ENCODE measurements at regions not wholly inside any gene's neighbourhood (a gene's known extent, or its start where the extent isn't known, plus 50 kb on each side); places are given as distances from the start of the nearest gene placed in this dataset.

- Histone ChIP-seq H3K23ac (ENCODE audit: low read depth, low read length) (no peak overlapping the region), H3K27me3 (ENCODE audit: control insufficient read depth, insufficient read depth, low read length) (no peaks in the 10 kb centered on the region), H4K20me1 (ENCODE audit: insufficient read depth, low read length) (no peaks in the 10 kb centered on the region), H2BK5ac (ENCODE audit: low read depth, low read length, poor library complexity, severe bottlenecking) (no peak overlapping the region), H3K27ac (ENCODE audit: insufficient read depth, low read length) (no peak overlapping the region), H2BK120ac (ENCODE audit: low read depth, low read length) (no peak overlapping the region), H3K9me1 (ENCODE audit: insufficient read depth, low read length) (no peaks in the 10 kb centered on the region), H4K8ac (ENCODE audit: low read depth in 2 of 2, low read length in 2 of 2) (no peak overlapping the region), H3K56ac (ENCODE audit: extremely low read depth, insufficient read depth, low read length) (no peak overlapping the region), H4K5ac (ENCODE audit: low read depth, low read length) (no peak overlapping the region), H3K14ac (replicated peaks; ENCODE audit: low read depth, low read length) (no peak overlapping the region), H2BK15ac (ENCODE audit: low read depth, low read length) (no peak overlapping the region), H3K4ac (ENCODE audit: low read depth, low read length) (no peak overlapping the region), H3K9ac (ENCODE audit: low read depth, low read length) (no peak overlapping the region), H3K18ac (ENCODE audit: low read depth, low read length) (no peak overlapping the region), H2AK9ac (replicated peaks; ENCODE audit: low read depth, low read length, poor library complexity) (no peak overlapping the region), H2AK5ac (ENCODE audit: low read depth, low read length) (no peak overlapping the region), H4K91ac (ENCODE audit: insufficient read depth, low read depth, low read length) (no peak overlapping the region), H2BK20ac (ENCODE audit: low read depth, low read length) (no peak overlapping the region), H3K79me1 (ENCODE audit: low read depth in 1 of 2, low read length in 2 of 2) (no peaks in the 10 kb centered on the region), H3K4me3 (ENCODE audit: insufficient read depth, low read depth, low read length) (no peak overlapping the region), H2AFZ (replicated peaks; ENCODE audit: low read length, poor library complexity) (no peak overlapping the region), H3K9me3 (ENCODE audit: control insufficient read depth, insufficient read depth, low read length) (0 out of 2 replicates have a peak, but pooled peaks cover 4% of the 10 kb centered on the region), H3K4me1 (ENCODE audit: control insufficient read depth, insufficient read depth, low read length) (no peaks in the 10 kb centered on the region), H3K36me3 (ENCODE audit: control insufficient read depth, insufficient read depth, low read length) (no peaks in the 10 kb centered on the region), H3K4me2 (ENCODE audit: low read depth, low read length) (no peak overlapping the region)
- POLR2A ChIA-PET (ENCODE audit: unreplicated experiment) = no interaction called here
- intact Hi-C loops (cut with micrococcal nuclease) (no loop called here), dilution Hi-C loops (cut with HindIII; ENCODE audit: low sequenced_read_pairs, unreplicated experiment) (no loop called here), in situ Hi-C loops (cut with MboI; ENCODE audit: low sequenced_read_pairs) (no loop called here)
- CTCF ChIA-PET = interaction anchor here (0.6 kb wide), 1 partner anchor 384 kb away, joined by 6 read pairs; no protein-coding TSS in a partner anchor
- DNase-seq (no peak), ATAC-seq (ENCODE audit: low read depth) (no peak)
- TF ChIP-seq FOS (IDR thresholded peaks at IDR 0.05; ENCODE audit: low read depth, low read length) = no peak
- no peak for TF ChIP-seq ELK1 (IDR thresholded peaks at IDR 0.05; ENCODE audit: borderline replicate concordance, low read depth, low read length)
- TF ChIP-seq MAZ (IDR thresholded peaks at IDR 0.05; ENCODE audit: borderline replicate concordance, low read depth, low read length) = no peak
- no peak for TF ChIP-seq RFX5 (IDR thresholded peaks at IDR 0.05; ENCODE audit: low read depth, low read length)
- TF ChIP-seq POLR2A (IDR thresholded peaks at IDR 0.05; ENCODE audit: low read depth, low read length) = no peak
- TF ChIP-seq SMC3 (IDR thresholded peaks at IDR 0.05; ENCODE audit: low read depth, low read length) = no peak
- TF ChIP-seq MAFK (IDR thresholded peaks at IDR 0.05; ENCODE audit: low read depth, low read length) = no peak
- no peak for TF ChIP-seq NFE2L2 (IDR thresholded peaks at IDR 0.05; ENCODE audit: low read depth, low read length)
- TF ChIP-seq CTCF (conservative IDR thresholded peaks at IDR 0.05; ENCODE audit: low read depth, low read length) = no peak
- TF ChIP-seq CHD1 (IDR thresholded peaks at IDR 0.05; ENCODE audit: low read depth, low read length) = no peak
- no peak for TF ChIP-seq CEBPB (IDR thresholded peaks at IDR 0.05; ENCODE audit: low read depth, low read length)
- no peak for TF ChIP-seq RCOR1 (IDR thresholded peaks at IDR 0.05; ENCODE audit: insufficient replicate concordance, low read length)
- no peak for TF ChIP-seq RAD21 (IDR thresholded peaks at IDR 0.05; ENCODE audit: low read length)
- TF ChIP-seq MXI1 (IDR thresholded peaks at IDR 0.05; ENCODE audit: borderline replicate concordance, low read depth, low read length) = no peak
- BruUV-seq (replicated peaks) = no TSS peak
Observed at GRCh38 chr6:19943042-19943441, 105.9 kb downstream of the ID4 start.
